ENCODE measurements at regions not wholly inside any gene's neighbourhood (a gene's known extent, or its start where the extent isn't known, plus 50 kb on each side); places are given as distances from the start of the nearest gene placed in this dataset.

- no peaks in the 10 kb centered on the region for H3K36me3 ChIP-seq (ENCODE audit: control insufficient read depth in 2 of 4, insufficient read depth in 4 of 4, low read length in 3 of 4)
- H4K20me1 ChIP-seq (replicated peaks in 1 of 2; ENCODE audit: control insufficient read depth in 1 of 2, insufficient read depth in 2 of 2, low read length in 2 of 2), result no peaks in the 10 kb centered on the region
- no peak overlapping the region for H3K14ac ChIP-seq (ENCODE audit: insufficient read length)
- POLR2A ChIA-PET (ENCODE audit: partially characterized antibody), result no interaction called here
- H3K79me2 ChIP-seq (ENCODE audit: control insufficient read depth in 1 of 2, insufficient read depth in 2 of 2, low read length in 2 of 2), result no peaks in the 10 kb centered on the region
- no peak overlapping the region for H3K18ac ChIP-seq (ENCODE audit: extremely low read depth, low read length)
- CTCF ChIA-PET (ENCODE audit: partially characterized antibody), result interaction anchor here (1.0 to 2.1 kb wide), 5 partner anchors 8 to 96 kb away, joined by 3 to 9 read pairs (median 7); no protein-coding TSS in a partner anchor
- FAIRE-seq (no peak), DNase-seq (ENCODE audit: low read depth in 1 of 2, low spot score in 2 of 2) (no peak)
- no peak overlapping the region for H4K8ac ChIP-seq (ENCODE audit: extremely low read depth, insufficient read depth, low read length)
- H2AK5ac ChIP-seq (ENCODE audit: low read depth, low read length), result no peak overlapping the region
- no peak overlapping the region for H2BK5ac ChIP-seq (ENCODE audit: low read depth, low read length)
- no peaks in the 10 kb centered on the region; a peak in 1 of 7 replicates for H3K4me1 ChIP-seq (replicated peaks in 1 of 4; ENCODE audit: control insufficient read depth in 3 of 4, insufficient read depth in 4 of 4, low read length in 3 of 4)
- no peak overlapping the region for H2BK20ac ChIP-seq (ENCODE audit: low read length)
- no peak overlapping the region for H3K4ac ChIP-seq (replicated peaks; ENCODE audit: insufficient read length, low read depth, low read length)
- no peak overlapping the region; the same call in 1 of the 2 replicates for H2AFZ ChIP-seq (ENCODE audit: low read length)
- no peaks in the 10 kb centered on the region for H3K9me3 ChIP-seq (ENCODE audit: insufficient read depth in 2 of 2, low read depth in 1 of 2, low read length in 1 of 2)
- H3K4me3 ChIP-seq (ENCODE audit: extremely low read depth in 1 of 4, insufficient read depth in 2 of 4, low read depth in 3 of 4, low read length in 4 of 4), result no peak overlapping the region
- no peaks in the 10 kb centered on the region for H3K27me3 ChIP-seq (replicated peaks in 1 of 4; ENCODE audit: control insufficient read depth in 3 of 4, extremely low read depth in 1 of 4, insufficient read depth in 3 of 4, low read length in 3 of 4)
- H3K23ac ChIP-seq (ENCODE audit: insufficient read length), result no peak overlapping the region
- H3K79me1 ChIP-seq (ENCODE audit: low read depth, low read length), result no peaks in the 10 kb centered on the region
- H4K91ac ChIP-seq (replicated peaks; ENCODE audit: insufficient read length, low read length), result no peak overlapping the region
- no peak overlapping the region for H2BK15ac ChIP-seq (ENCODE audit: low read length)
- H2BK120ac ChIP-seq (replicated peaks; ENCODE audit: low read depth, low read length), result no peak overlapping the region
- H3K9ac ChIP-seq (replicated peaks in 1 of 4; ENCODE audit: extremely low read depth in 1 of 4, low read depth in 3 of 4, low read length in 3 of 4), result no peak overlapping the region
- no peak overlapping the region for H2BK12ac ChIP-seq (ENCODE audit: low read depth, low read length)
- no peak overlapping the region for H3K56ac ChIP-seq (replicated peaks; ENCODE audit: insufficient read length, low read depth, low read length)
- 84% methylated on average over 9 of the region's 9 CpGs; no CpG with 5 or more reads in 1 of the 2 experiments for WGBS, 2 experiments (ENCODE audit: extremely low coverage in 1 of 2, insufficient coverage in 1 of 2, insufficient read length in 1 of 2, insufficient replicate concordance in 2 of 2, low coverage in 1 of 2, low lambda C conversion rate in 2 of 2, missing lambda C conversion rate in 1 of 2)
- no peak overlapping the region for H4K5ac ChIP-seq (ENCODE audit: insufficient read length, low read depth, low read length)
- H3K4me2 ChIP-seq (ENCODE audit: insufficient read depth in 1 of 2, low read depth in 2 of 2, low read length in 2 of 2), result no peak overlapping the region
- no peak overlapping the region for H3K27ac ChIP-seq (ENCODE audit: low read depth, low read length)
- no peaks in the 10 kb centered on the region for H3K23me2 ChIP-seq (ENCODE audit: low read depth, low read length)
- no peak for TF ChIP-seq KDM1A (IDR thresholded peaks at IDR 0.05; ENCODE audit: borderline replicate concordance, low read length)
- TF ChIP-seq USF2 (IDR thresholded peaks at IDR 0.05; ENCODE audit: low read length), result no peak
- no peak for TF ChIP-seq GTF2F1 (IDR thresholded peaks at IDR 0.05; ENCODE audit: borderline replicate concordance, low read depth, low read length)
- no peak for TF ChIP-seq CREB1 (IDR thresholded peaks at IDR 0.05)
- TF ChIP-seq CHD1 (IDR thresholded peaks at IDR 0.05; ENCODE audit: low read depth, low read length), result no peak
- no peak for TF ChIP-seq SRF (IDR thresholded peaks at IDR 0.05; ENCODE audit: low read depth, low read length)
- TF ChIP-seq CBX5 (IDR thresholded peaks at IDR 0.05; ENCODE audit: low read depth, low read length), result no peak
- TF ChIP-seq RNF2 (IDR thresholded peaks at IDR 0.05; ENCODE audit: borderline replicate concordance, low read depth, low read length, missing control alignments, poor library complexity, severe bottlenecking), result no peak
- no peak for TF ChIP-seq NANOG (IDR thresholded peaks at IDR 0.05; ENCODE audit: insufficient read depth, low read depth, low read length, poor library complexity, severe bottlenecking)
- TF ChIP-seq CTBP2 (IDR thresholded peaks at IDR 0.05; ENCODE audit: borderline replicate concordance, insufficient read depth, insufficient read length, low read length), result no peak
- no peak for TF ChIP-seq TEAD4 (IDR thresholded peaks at IDR 0.05; ENCODE audit: low read depth, low read length)
- no peak for TF ChIP-seq EZH2 (IDR thresholded peaks at IDR 0.05; ENCODE audit: low read depth, low read length, severe bottlenecking)
Observed at GRCh38 chr13:31441800-31442510, 242.2 kb downstream of the B3GLCT start.
